Mucosa of descending colon (tissue), 3 donors: ENCODE measurements at regions not wholly inside any gene's neighbourhood (a gene's known extent, or its start where the extent isn't known, plus 50 kb on each side); places are given as distances from the start of the nearest gene placed in this dataset.
A peak's percentile ranks its signal among the peaks of the same experiment; 100 is the strongest.

Experiments used
- ATAC-seq: fragments of 200-7000 bp; cut with Tn5 transposase; one replicate; pipeline ENCODE4 v1.9.1; 2020; ENCODE audit warnings: mild to moderate bottlenecking, moderate library complexity
- DNase-seq, 3 donors: peaks; one replicate each; pipeline ENCODE4 v3.0.0-alpha.2; 2020
- H3K36me3 ChIP-seq: fragments of 200-600 bp; one replicate; pipeline ENCODE4 v1.8.0; 2021; ENCODE audit warnings: low read depth, mild to moderate bottlenecking
- H3K4me1 ChIP-seq: fragments of 200-600 bp; one replicate; pipeline ENCODE4 v1.8.0; 2021; ENCODE audit warnings: low read depth, mild to moderate bottlenecking
- H3K4me3 ChIP-seq: fragments of 200-600 bp; one replicate; pipeline ENCODE4 v1.8.0; 2021; ENCODE audit warnings: mild to moderate bottlenecking
- H3K9me3 ChIP-seq: fragments of 200-600 bp; one replicate; pipeline ENCODE4 v1.8.0; 2021; ENCODE audit warnings: mild to moderate bottlenecking
- CTCF ChIP-seq: fragments of 200-600 bp; IDR thresholded peaks from one replicate; pipeline ENCODE4 v1.8.0; 2022; ENCODE audit warnings: antibody characterized with exemption, mild to moderate bottlenecking
- intact Hi-C, 2 donors: fragments of 100-400 bp; cut with DNase I in 1 of 2; cut with micrococcal nuclease in 1 of 2; formaldehyde crosslinking; loops; one replicate each; pipeline versions ENCODE4 v1.11.0 to v1.11.1; 2022; cut with DNase I, micrococcal nuclease
- donor health status: DM: no; HTN: no; CAD: no; lungs with moderate emphysema.
- donor health status: DM: no; HTN: no; CAD: no.
- donor health status: DM: no; HTN: yes; CAD: no.

GRCh38 chrX:150150780-150151125 lies 212.4 kb upstream of the MAMLD1 start:
- Histone ChIP-seq H3K4me1 (no peaks in the 10 kb centered on the region), H3K36me3 (no peaks in the 10 kb centered on the region), H3K4me3 (no peak overlapping the region), H3K9me3 (no peaks in the 10 kb centered on the region)
- TF ChIP-seq CTCF, result no peak
- ATAC-seq, result no peak
- intact Hi-C loops, result no loop called here
- DNase-seq, result no peak

- H3K4me1 ChIP-seq, result no peaks in the 10 kb centered on the region
- DNase-seq (no peak), ATAC-seq (no peak)
- TF ChIP-seq CTCF, result no peak
- no peaks in the 10 kb centered on the region for H3K36me3 ChIP-seq
- no peak overlapping the region for H3K4me3 ChIP-seq
- intact Hi-C loops, result no loop called here
- H3K9me3 ChIP-seq, result no peaks in the 10 kb centered on the region
Observed at GRCh38 chrX:150152036-150152435, 211.1 kb upstream of the MAMLD1 start.

GRCh38 chrX:150152546-150152945 lies 210.6 kb upstream of the MAMLD1 start:
- H3K4me3 ChIP-seq, result no peak overlapping the region
- H3K36me3 ChIP-seq, result no peaks in the 10 kb centered on the region
- no peak for DNase-seq
- H3K9me3 ChIP-seq, result no peaks in the 10 kb centered on the region
- intact Hi-C loops, result no loop called here
- no peak for TF ChIP-seq CTCF
- H3K4me1 ChIP-seq, result no peaks in the 10 kb centered on the region
- ATAC-seq, result no peak

GRCh38 chrX:150155436-150156035 lies 207.6 kb upstream of the MAMLD1 start:
- TF ChIP-seq CTCF, result no peak
- ATAC-seq, result peak; percentile 55
- H3K4me3 ChIP-seq, result no peak overlapping the region
- DNase-seq, result peak; percentile 37 to 60 (median 60)
- no peaks in the 10 kb centered on the region for H3K4me1 ChIP-seq
- no peaks in the 10 kb centered on the region for H3K9me3 ChIP-seq
- intact Hi-C loops, result no loop called here
- H3K36me3 ChIP-seq, result no peaks in the 10 kb centered on the region

- intact Hi-C loops, result no loop called here
- Histone ChIP-seq H3K36me3 (no peaks in the 10 kb centered on the region), H3K4me1 (no peaks in the 10 kb centered on the region), H3K4me3 (no peak overlapping the region), H3K9me3 (no peaks in the 10 kb centered on the region)
- DNase-seq (no peak), ATAC-seq (no peak)
- TF ChIP-seq CTCF, result no peak
Observed at GRCh38 chrX:150156615-150157014, 206.5 kb upstream of the MAMLD1 start.

- peak; percentile 62 for ATAC-seq
- TF ChIP-seq CTCF, result no peak
- Histone ChIP-seq H3K4me3 (no peak overlapping the region), H3K36me3 (no peaks in the 10 kb centered on the region), H3K9me3 (no peaks in the 10 kb centered on the region), H3K4me1 (no peaks in the 10 kb centered on the region)
- intact Hi-C loops, result no loop called here
- peak in 1 of 3 donors; percentile 17 for DNase-seq
Observed at GRCh38 chrX:150157291-150157690, 205.8 kb upstream of the MAMLD1 start.
